ENCODE measurements at regions not wholly inside any gene's neighbourhood (a gene's known extent, or its start where the extent isn't known, plus 50 kb on each side); places are given as distances from the start of the nearest gene placed in this dataset.

GRCh38 chr7:121576148-121576917 lies 180.2 kb upstream of the FAM3C start:
- TF ChIP-seq TAF1 (IDR thresholded peaks at IDR 0.05; ENCODE audit: borderline replicate concordance, insufficient read depth, low read length) = no peak
- no peak for TF ChIP-seq POLR2AphosphoS5 (IDR thresholded peaks at IDR 0.05; ENCODE audit: low read depth, low read length)
- TF ChIP-seq REST (IDR thresholded peaks at IDR 0.05; ENCODE audit: insufficient read depth in 1 of 2, low read depth in 2 of 2, low read length in 2 of 2) = no peak
- TF ChIP-seq FOXP2 (optimal IDR thresholded peaks at IDR 0.05; ENCODE audit: borderline replicate concordance, extremely low read depth, extremely low read length, insufficient read depth) = no peak
- TF ChIP-seq SIN3A (IDR thresholded peaks at IDR 0.05; ENCODE audit: borderline replicate concordance, insufficient read depth, low read length) = no peak

GRCh38 chr7:121575194-121575765 lies 179.2 kb upstream of the FAM3C start:
- TF ChIP-seq POLR2AphosphoS5 (IDR thresholded peaks at IDR 0.05; ENCODE audit: low read depth, low read length) = no peak
- TF ChIP-seq TAF1 (IDR thresholded peaks at IDR 0.05; ENCODE audit: borderline replicate concordance, insufficient read depth, low read length) = no peak

DNA sequence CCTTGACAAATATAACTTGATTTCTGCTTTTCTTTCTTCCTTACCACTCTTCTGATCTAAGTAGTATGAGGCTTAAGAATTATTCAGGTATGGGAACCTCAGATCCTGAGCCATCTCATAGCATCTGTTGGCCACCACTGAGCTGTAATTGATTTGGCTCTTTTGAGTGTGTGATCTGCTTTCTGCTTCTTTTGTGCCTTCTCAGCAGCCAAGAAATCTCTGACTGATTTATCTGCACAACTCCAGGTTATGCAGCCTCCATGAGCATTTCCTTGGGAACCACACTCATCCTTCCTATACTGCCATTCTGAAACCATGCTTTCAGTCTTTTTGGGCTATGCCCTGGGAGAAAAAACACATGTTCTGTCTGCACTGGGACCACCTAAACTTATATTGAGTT lies 178.0 kb upstream of the FAM3C start:
- no peak for TF ChIP-seq SIN3A (IDR thresholded peaks at IDR 0.05; ENCODE audit: borderline replicate concordance, insufficient read depth, low read length)
- no peak for TF ChIP-seq FOXP2 (optimal IDR thresholded peaks at IDR 0.05; ENCODE audit: borderline replicate concordance, extremely low read depth, extremely low read length, insufficient read depth)
- TF ChIP-seq POLR2AphosphoS5 (IDR thresholded peaks at IDR 0.05; ENCODE audit: low read depth, low read length) = no peak
- TF ChIP-seq TAF1 (IDR thresholded peaks at IDR 0.05; ENCODE audit: borderline replicate concordance, insufficient read depth, low read length) = no peak
- no peak for TF ChIP-seq REST (IDR thresholded peaks at IDR 0.05; ENCODE audit: insufficient read depth in 1 of 2, low read depth in 2 of 2, low read length in 2 of 2)

GRCh38 chr7:121572615-121573014 lies 176.5 kb upstream of the FAM3C start:
- TF ChIP-seq POLR2AphosphoS5 (IDR thresholded peaks at IDR 0.05; ENCODE audit: low read depth, low read length) (no peak), SIN3A (IDR thresholded peaks at IDR 0.05; ENCODE audit: borderline replicate concordance, insufficient read depth, low read length) (no peak), REST (IDR thresholded peaks at IDR 0.05; ENCODE audit: insufficient read depth in 1 of 2, low read depth in 2 of 2, low read length in 2 of 2) (no peak), TAF1 (IDR thresholded peaks at IDR 0.05; ENCODE audit: borderline replicate concordance, insufficient read depth, low read length) (no peak), FOXP2 (optimal IDR thresholded peaks at IDR 0.05; ENCODE audit: borderline replicate concordance, extremely low read depth, extremely low read length, insufficient read depth) (no peak)

GRCh38 chr7:121570365-121570764 lies 174.3 kb upstream of the FAM3C start:
- no peak for TF ChIP-seq REST (IDR thresholded peaks at IDR 0.05; ENCODE audit: insufficient read depth in 1 of 2, low read depth in 2 of 2, low read length in 2 of 2)
- no peak for TF ChIP-seq TAF1 (IDR thresholded peaks at IDR 0.05; ENCODE audit: borderline replicate concordance, insufficient read depth, low read length)
- no peak for TF ChIP-seq FOXP2 (optimal IDR thresholded peaks at IDR 0.05; ENCODE audit: borderline replicate concordance, extremely low read depth, extremely low read length, insufficient read depth)
- TF ChIP-seq POLR2AphosphoS5 (IDR thresholded peaks at IDR 0.05; ENCODE audit: low read depth, low read length) = no peak
